ENCODE measurements at regions not wholly inside any gene's neighbourhood (a gene's known extent, or its start where the extent isn't known, plus 50 kb on each side); places are given as distances from the start of the nearest gene placed in this dataset.

DNA sequence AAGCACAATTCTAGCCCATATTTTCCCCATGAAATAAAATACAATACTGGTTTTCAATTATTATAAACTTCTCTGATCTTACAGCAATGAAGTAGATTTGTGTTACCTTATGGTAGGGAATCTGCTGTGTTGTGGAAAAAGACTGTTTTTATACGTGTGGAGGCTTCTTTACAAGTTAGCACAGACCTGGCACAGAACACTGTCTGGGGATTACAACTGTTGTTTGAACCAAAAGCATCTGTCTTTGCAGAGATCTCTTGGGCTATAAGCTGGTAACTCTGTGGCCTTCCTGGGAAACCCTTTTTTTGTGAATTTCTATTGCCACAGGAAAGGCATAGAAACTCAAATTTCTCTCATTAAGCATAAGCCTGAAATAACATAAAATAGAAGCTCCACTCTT is 581.9 kb downstream of the TUSC7 start (continued):
- no peak for TF ChIP-seq SIN3A (conservative IDR thresholded peaks at IDR 0.05 in 1 of 2, IDR thresholded peaks at IDR 0.05 in 1 of 2; ENCODE audit: low read depth in 1 of 2, low read length in 2 of 2)
- no peak for TF ChIP-seq SP4 (IDR thresholded peaks at IDR 0.05; ENCODE audit: low read length)
- no peak for TF ChIP-seq BCL11A (IDR thresholded peaks at IDR 0.05; ENCODE audit: low read depth in 2 of 2, low read length in 2 of 2)
- TF ChIP-seq MAFK (IDR thresholded peaks at IDR 0.05; ENCODE audit: low read depth, low read length): no peak
- TF ChIP-seq RFX5 (IDR thresholded peaks at IDR 0.05; ENCODE audit: borderline replicate concordance, low read depth, low read length): no peak
